Ovary (tissue), 7 donors: ENCODE measurements at regions not wholly inside any gene's neighbourhood (a gene's known extent, or its start where the extent isn't known, plus 50 kb on each side); places are given as distances from the start of the nearest gene placed in this dataset.
"Not testable (repeated sequence)": the region's sequence is repeated elsewhere in the genome, so short reads cannot be mapped to it uniquely, and the experiment has no call there.

Source experiments
- DNase-seq, 5 donors: peaks; one replicate each; pipeline ENCODE4 v3.0.0-alpha.2; 2019 to 2020
- H3K27ac ChIP-seq, 2 donors: fragments of 200-600 bp; one replicate each; pipeline versions ENCODE4 v1.5.1 to v1.8.0; 2019 to 2022
- H3K27me3 ChIP-seq: fragments of 200-600 bp; one replicate; pipeline ENCODE4 v1.8.0; 2022
- H3K36me3 ChIP-seq: fragments of 200-600 bp; sonication (generic); one replicate; pipeline ENCODE4 v1.5.1; 2019
- H3K4me1 ChIP-seq: one replicate; pipeline ENCODE4 v1.8.1; 2013; ENCODE audit warnings: mild to moderate bottlenecking, moderate library complexity; ENCODE audit not compliant: insufficient read depth
- H3K4me3 ChIP-seq: fragments of 200-600 bp; sonication (generic); one replicate; pipeline ENCODE4 v1.5.1; 2017
- H3K9me3 ChIP-seq, 2 donors: fragments of 200-600 bp in 1 of 2; sonication (generic) in 1 of 2; one replicate each; pipeline versions ENCODE4 v1.5.1 to v1.8.1; 2013 to 2019; ENCODE audit warnings: mild to moderate bottlenecking in 1 of 2, moderate library complexity in 1 of 2
- EP300 ChIP-seq: sonication (generic); formaldehyde crosslinking; IDR thresholded peaks from one replicate; pipeline ENCODE4 v1.6.1; 2017; ENCODE audit warnings: antibody characterized with exemption
- POLR2A ChIP-seq: fragments of 450-650 bp; IDR thresholded peaks from one replicate; pipeline ENCODE4 v1.6.1; 2017; ENCODE audit warnings: antibody characterized with exemption, mild to moderate bottlenecking, moderate library complexity
- WGBS, 3 donors: extraction: QIAGEN DNeasy Blood & Tissue Kit in 1 of 3; methylation state at CpG; one replicate each; pipeline versions ENCODE4 v1.1.5 to v1.1.7; 2013 to 2017; 5-methylcytosine and 5-hydroxymethylcytosine counted together
- intact Hi-C, 4 donors: fragments of 100-400 bp; cut with DNase I; formaldehyde crosslinking; loops; one replicate each; pipeline versions ENCODE4 v1.11.0 to v1.15.1; 2022 to 2023
- TF ChIP-seq, protein P1 (sequence below), 3 donors: fragments of 450-650 bp in 2 of 3; fragments of 200-600 bp in 1 of 3; IDR thresholded peaks; one replicate each; pipeline versions ENCODE4 v1.5.1 to v1.8.0; 2016 to 2022; ENCODE audit warnings: antibody characterized with exemption in 3 of 3, mild to moderate bottlenecking in 1 of 3
- donor health status: DM: no; HTN: no; CAD: no; lungs with moderate emphysema.
- donor health status: DM: no; HTN: no; CAD: no.
- donor health status: Bipolar disorder and iron deficiency.
- donor health status: DM: no; HTN: no; CAD: no.
- donor health status: DM: yes; HTN: yes; CAD: no.

DNA sequence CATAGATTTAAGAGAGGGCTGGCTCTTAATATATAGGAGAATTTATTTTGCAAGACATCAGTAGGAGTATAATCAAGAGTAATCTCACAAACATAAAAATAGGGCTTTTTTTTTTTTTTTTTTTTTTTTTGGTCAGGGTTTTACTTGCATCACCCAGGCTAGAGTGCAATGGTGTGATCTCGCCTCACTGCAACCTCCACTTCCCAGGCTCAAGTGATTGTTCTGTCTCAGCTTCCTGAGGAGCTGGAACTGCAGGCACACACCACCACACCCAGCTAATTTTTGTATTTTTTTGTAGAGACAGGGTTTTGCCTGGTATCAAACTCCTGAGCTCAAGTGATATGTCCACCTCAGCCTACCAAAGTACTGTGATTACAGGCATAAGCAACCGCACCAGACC is 535.3 kb downstream of the CCSER2 start:
- H3K9me3 ChIP-seq, result no peaks in the 10 kb centered on the region
- 89 to 93% (median 92%) methylated on average over 2 of the region's 2 CpGs for WGBS, 3 donors
- H3K27ac ChIP-seq, result no peak overlapping the region
- DNase-seq, result no peak
- H3K27me3 ChIP-seq, result no peaks in the 10 kb centered on the region
- no peak overlapping the region for H3K4me3 ChIP-seq
- H3K4me1 ChIP-seq, result no peaks in the 10 kb centered on the region
- no peak for TF ChIP-seq POLR2A
- TF ChIP-seq, protein P1, sequence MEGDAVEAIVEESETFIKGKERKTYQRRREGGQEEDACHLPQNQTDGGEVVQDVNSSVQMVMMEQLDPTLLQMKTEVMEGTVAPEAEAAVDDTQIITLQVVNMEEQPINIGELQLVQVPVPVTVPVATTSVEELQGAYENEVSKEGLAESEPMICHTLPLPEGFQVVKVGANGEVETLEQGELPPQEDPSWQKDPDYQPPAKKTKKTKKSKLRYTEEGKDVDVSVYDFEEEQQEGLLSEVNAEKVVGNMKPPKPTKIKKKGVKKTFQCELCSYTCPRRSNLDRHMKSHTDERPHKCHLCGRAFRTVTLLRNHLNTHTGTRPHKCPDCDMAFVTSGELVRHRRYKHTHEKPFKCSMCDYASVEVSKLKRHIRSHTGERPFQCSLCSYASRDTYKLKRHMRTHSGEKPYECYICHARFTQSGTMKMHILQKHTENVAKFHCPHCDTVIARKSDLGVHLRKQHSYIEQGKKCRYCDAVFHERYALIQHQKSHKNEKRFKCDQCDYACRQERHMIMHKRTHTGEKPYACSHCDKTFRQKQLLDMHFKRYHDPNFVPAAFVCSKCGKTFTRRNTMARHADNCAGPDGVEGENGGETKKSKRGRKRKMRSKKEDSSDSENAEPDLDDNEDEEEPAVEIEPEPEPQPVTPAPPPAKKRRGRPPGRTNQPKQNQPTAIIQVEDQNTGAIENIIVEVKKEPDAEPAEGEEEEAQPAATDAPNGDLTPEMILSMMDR (IDR thresholded peaks at IDR 0.05), result no peak
- TF ChIP-seq EP300, result no peak
- no peaks in the 10 kb centered on the region for H3K36me3 ChIP-seq
- intact Hi-C loops, result no loop called here

DNA sequence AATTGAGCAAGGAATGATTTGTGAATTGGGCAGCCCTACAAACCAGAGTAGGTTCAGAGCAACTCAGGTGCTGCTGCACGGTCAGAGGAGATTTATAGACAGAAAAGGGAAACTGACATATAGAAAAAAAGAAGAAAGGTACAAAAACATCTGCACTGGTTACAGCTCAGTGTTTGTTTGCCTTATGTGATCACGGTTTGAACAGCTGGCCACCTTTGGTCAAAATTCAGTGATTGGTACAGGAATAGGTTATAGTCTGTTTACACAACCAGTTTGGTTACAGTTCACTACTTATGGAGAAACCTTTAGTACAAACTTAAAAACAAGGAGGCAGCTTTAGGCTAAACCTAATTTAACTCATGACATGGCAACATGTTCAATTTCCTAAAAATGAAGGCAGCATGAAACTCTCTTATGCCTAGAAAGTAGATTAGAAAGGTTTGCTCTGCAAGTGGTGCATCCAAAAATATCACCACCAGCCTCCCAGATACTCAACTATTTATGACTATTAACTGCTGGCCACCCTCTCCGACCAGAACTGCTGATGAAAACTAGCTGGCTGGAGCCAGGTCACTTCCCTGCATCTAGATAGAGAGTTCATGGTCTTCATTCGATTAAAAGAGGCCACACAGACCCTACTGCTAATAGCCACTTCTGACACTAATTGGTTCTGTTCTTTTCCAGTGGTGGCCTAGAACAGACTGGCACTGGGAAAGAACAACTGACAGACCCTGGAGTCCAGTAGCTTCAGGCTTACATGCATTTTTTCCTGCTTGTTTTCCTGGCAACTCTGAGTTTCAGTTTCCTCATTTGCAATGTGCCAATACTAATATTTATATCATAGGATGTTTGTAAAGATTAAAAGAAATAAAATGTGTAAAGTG is 548.0 kb downstream of the CCSER2 start:
- no peaks in the 10 kb centered on the region for H3K9me3 ChIP-seq
- no peaks in the 10 kb centered on the region for H3K27me3 ChIP-seq
- intact Hi-C loops, result no loop called here
- 24 to 40% (median 36%) methylated on average over 4 of the region's 4 CpGs for WGBS, 3 donors
- TF ChIP-seq POLR2A, result no peak
- no peak for TF ChIP-seq EP300
- TF ChIP-seq, protein P1 (IDR thresholded peaks at IDR 0.05), result no peak
- no peak overlapping the region for H3K4me3 ChIP-seq
- no peak for DNase-seq
- H3K36me3 ChIP-seq, result no peaks in the 10 kb centered on the region
- H3K4me1 ChIP-seq, result no peaks in the 10 kb centered on the region
- H3K27ac ChIP-seq, result no peak overlapping the region

DNA sequence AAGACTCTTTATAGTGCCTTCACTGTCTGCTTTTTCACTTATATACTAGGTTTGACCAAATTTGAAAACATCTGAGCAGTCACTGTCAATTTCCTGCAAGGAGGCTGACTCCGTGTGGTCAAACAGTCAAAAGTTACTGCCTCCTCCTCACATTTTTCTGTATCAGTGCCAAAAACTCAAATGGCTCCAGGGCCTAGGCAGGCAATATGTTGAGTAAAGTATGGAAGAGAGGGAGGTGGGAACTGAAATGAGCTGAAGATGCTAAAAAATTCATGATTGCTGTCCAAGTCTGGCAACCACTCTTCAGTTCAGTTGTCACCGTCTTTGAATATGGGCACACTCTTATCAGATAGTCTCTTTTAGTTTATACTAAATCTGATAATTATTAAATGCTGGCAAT is 551.6 kb downstream of the CCSER2 start:
- intact Hi-C loops, result no loop called here
- Histone ChIP-seq H3K27me3 (no peaks in the 10 kb centered on the region), H3K9me3 (no peaks in the 10 kb centered on the region), H3K4me1 (no peaks in the 10 kb centered on the region), H3K4me3 (no peak overlapping the region), H3K36me3 (no peaks in the 10 kb centered on the region), H3K27ac (no peak overlapping the region)
- TF ChIP-seq, protein P1 (IDR thresholded peaks at IDR 0.05), result no peak
- TF ChIP-seq POLR2A (no peak), EP300 (no peak)
- DNase-seq, result no peak
- 62 to 75% (median 63%) methylated on average over 2 of the region's 2 CpGs for WGBS, 3 donors

DNA sequence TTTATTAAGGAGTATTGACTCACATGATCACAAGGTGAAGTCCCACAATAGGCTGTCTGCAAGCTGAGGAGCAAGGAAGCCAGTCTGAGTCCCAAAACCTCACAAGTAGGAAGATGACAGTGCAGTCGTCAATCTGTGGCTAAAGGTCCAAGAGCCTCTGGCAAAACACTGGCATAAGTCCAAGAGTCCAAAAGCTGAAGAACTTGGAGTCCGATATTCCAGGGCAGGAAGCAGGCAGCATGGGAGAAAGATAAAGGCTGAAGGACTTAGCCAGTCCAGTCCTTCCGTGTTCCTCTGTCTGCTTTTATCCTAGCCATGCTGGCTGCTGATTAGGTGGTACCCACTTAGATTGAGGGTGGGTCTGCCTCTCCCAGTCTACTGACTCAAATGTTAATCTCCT is 553.3 kb downstream of the CCSER2 start:
- H3K4me1 ChIP-seq, H3K27me3 ChIP-seq, H3K4me3 ChIP-seq, H3K9me3 ChIP-seq, H3K36me3 ChIP-seq, H3K27ac ChIP-seq, intact Hi-C loops, DNase-seq: not testable (repeated sequence)
- 78 to 81% (median 79%) methylated on average over 3 of the region's 3 CpGs for WGBS, 3 donors

DNA sequence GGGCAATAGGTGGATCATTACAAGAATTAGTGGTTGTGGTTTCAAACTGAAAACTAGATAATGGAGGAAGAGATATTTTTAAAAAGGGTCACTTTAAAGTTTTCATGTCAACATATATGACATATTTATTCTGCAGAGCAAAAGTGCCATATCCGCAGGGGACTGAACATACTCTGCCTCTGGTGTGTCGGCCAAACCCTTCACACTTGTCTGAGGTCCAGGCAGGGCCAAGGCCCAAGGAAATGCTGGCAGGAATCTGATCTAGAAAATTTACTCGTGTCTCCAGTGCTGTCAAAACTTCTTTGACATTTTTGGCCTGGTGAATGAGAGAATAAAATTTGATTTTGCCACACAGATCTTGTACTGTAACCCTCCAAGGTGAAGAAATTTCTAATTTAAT is 562.3 kb downstream of the CCSER2 start:
- Histone ChIP-seq H3K9me3 (no peaks in the 10 kb centered on the region), H3K4me1 (no peaks in the 10 kb centered on the region), H3K27ac (no peak overlapping the region), H3K4me3 (no peak overlapping the region), H3K27me3 (no peaks in the 10 kb centered on the region), H3K36me3 (no peaks in the 10 kb centered on the region)
- WGBS, 3 donors, result 43 to 53% (median 45%) methylated on average over 3 of the region's 3 CpGs
- no peak for TF ChIP-seq EP300
- no peak for TF ChIP-seq POLR2A
- TF ChIP-seq, protein P1 (IDR thresholded peaks at IDR 0.05), result no peak
- intact Hi-C loops, result no loop called here
- no peak for DNase-seq
